Activated CD4-positive, alpha-beta memory T cell treated with anti-CD3 and anti-CD28 coated beads for 36 hours (primary cell): ENCODE measurements at regions not wholly inside any gene's neighbourhood (a gene's known extent, or its start where the extent isn't known, plus 50 kb on each side); places are given as distances from the start of the nearest gene placed in this dataset.

Experiments
- CTCF ChIA-PET: fragments of 350-600 bp; sonication (Branson Sonifier 250); formaldehyde crosslinking; loops from one replicate; lab custom pipeline; 2021; ENCODE audit warnings: antibody characterized with exemption, inconsistent platforms; lab: Charles Lee
- POLR2A ChIA-PET: fragments of 350-600 bp; sonication (Branson Sonifier 250); formaldehyde crosslinking; loops from one replicate; lab custom pipeline; 2021; ENCODE audit warnings: antibody characterized with exemption; lab: Charles Lee
- DNase-seq: peaks from one replicate; pipeline ENCODE4 v3.0.0-alpha.2; 2020
- H3K27ac Mint-ChIP-seq: one replicate; pipeline ENCODE4 v1.8.0; 2021; ENCODE audit warnings: mixed read lengths
- H3K27me3 Mint-ChIP-seq: one replicate; pipeline ENCODE4 v1.8.0; 2021; ENCODE audit warnings: mixed read lengths
- H3K36me3 Mint-ChIP-seq: one replicate; pipeline ENCODE4 v1.8.0; 2021; ENCODE audit warnings: mixed read lengths
- H3K4me1 Mint-ChIP-seq: one replicate; pipeline ENCODE4 v1.8.0; 2021; ENCODE audit warnings: low read depth, mixed read lengths
- H3K4me3 Mint-ChIP-seq: one replicate; pipeline ENCODE4 v1.8.0; 2021; ENCODE audit warnings: mild to moderate bottlenecking, mixed read lengths
- H3K9me3 Mint-ChIP-seq: one replicate; pipeline ENCODE4 v1.8.0; 2021; ENCODE audit warnings: mixed read lengths
- intact Hi-C: fragments of 100-400 bp; cut with micrococcal nuclease; formaldehyde crosslinking; loops from one replicate; pipeline ENCODE4 v1.15.1; 2023

DNA sequence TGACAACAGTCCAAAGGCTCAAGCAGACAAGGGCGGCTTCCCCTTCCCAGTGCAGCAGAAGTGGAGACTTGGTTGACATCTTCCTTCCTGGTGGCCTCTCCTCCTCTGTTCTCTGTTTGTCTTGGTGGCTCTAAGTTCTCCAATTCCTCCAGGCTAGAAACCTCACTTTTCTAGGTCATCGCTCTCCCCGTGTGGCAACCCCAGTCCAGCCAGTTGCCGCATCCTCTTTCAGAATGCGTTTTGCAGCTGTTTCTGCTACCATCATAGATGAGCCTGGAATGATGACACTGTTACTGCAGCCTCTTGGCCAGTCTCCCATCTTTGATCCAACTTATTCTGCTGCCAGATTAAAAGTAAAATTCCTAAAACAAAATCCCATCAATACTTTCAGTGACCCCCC lies 201.5 kb downstream of the TRIM29 start:
- H3K36me3 Mint-ChIP-seq, result no peaks in the 10 kb centered on the region
- CTCF ChIA-PET, result no interaction called here
- intact Hi-C loops, result no loop called here

DNA sequence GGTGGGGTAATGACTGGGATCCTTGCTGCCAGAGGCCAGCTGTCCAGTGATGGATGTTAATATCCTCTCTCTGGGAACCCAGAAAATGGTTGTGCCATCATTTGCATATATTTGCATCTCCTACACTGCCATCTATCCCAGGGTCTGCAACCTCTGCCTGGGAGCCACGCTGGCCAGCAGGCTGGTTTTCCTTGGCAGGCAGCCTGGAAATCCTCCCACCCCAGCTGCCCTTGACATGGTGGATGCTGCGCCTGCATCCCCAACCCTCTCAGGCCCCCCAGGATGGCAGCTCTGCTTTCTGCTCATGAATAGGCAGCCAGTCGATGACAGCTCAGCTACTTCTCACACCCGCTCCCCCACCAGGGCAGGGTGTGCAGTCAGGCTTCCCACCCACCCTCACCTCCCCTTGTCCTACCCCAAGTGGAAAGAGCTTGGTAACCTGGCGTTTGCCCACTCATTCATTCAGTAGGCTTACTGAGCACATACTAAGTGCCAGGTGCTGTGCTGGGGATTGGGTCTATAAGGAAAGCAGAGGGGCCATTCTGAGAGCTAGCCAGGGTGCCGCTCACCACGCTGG lies 202.5 kb downstream of the TRIM29 start:
- peaks cover 2% of the 10 kb centered on the region for H3K27me3 Mint-ChIP-seq
- intact Hi-C loops, result no loop called here
- no peak overlapping the region for H3K27ac Mint-ChIP-seq
- POLR2A ChIA-PET, result no interaction called here
- no peak for DNase-seq
- no peaks in the 10 kb centered on the region for H3K9me3 Mint-ChIP-seq
- H3K4me1 Mint-ChIP-seq, result no peaks in the 10 kb centered on the region
- CTCF ChIA-PET, result interaction anchor here (1.0 kb wide), 1 partner anchor 12 kb away, joined by 3 read pairs; no protein-coding TSS in a partner anchor
- no peak overlapping the region for H3K4me3 Mint-ChIP-seq
- H3K36me3 Mint-ChIP-seq, result no peaks in the 10 kb centered on the region

More for the DNA sequence above, 201.5 kb downstream of the TRIM29 start:
- no peaks in the 10 kb centered on the region for H3K27me3 Mint-ChIP-seq
- H3K27ac Mint-ChIP-seq, result no peak overlapping the region
- DNase-seq, result no peak
- H3K4me3 Mint-ChIP-seq, result no peak overlapping the region
- no peaks in the 10 kb centered on the region for H3K4me1 Mint-ChIP-seq
- H3K9me3 Mint-ChIP-seq, result no peaks in the 10 kb centered on the region
- POLR2A ChIA-PET, result no interaction called here

- H3K9me3 Mint-ChIP-seq, result no peaks in the 10 kb centered on the region
- no peak overlapping the region for H3K4me3 Mint-ChIP-seq
- H3K27me3 Mint-ChIP-seq, result peaks cover 2% of the 10 kb centered on the region
- intact Hi-C loops, result no loop called here
- no peaks in the 10 kb centered on the region for H3K36me3 Mint-ChIP-seq
- DNase-seq, result no peak
- H3K27ac Mint-ChIP-seq, result no peak overlapping the region
- H3K4me1 Mint-ChIP-seq, result no peaks in the 10 kb centered on the region
- ChIA-PET CTCF (interaction anchor here (1.0 kb wide), 1 partner anchor 12 kb away, joined by 3 read pairs; no protein-coding TSS in a partner anchor), POLR2A (no interaction called here)
Measured at GRCh38 chr11:119934866-119935265, 203.0 kb downstream of the TRIM29 start.

GRCh38 chr11:119934267-119934666 lies 203.6 kb downstream of the TRIM29 start:
- ChIA-PET POLR2A (no interaction called here), CTCF (interaction anchor here (1.0 kb wide), 1 partner anchor 13 kb away, joined by 3 read pairs; no protein-coding TSS in a partner anchor)
- no peaks in the 10 kb centered on the region for H3K4me1 Mint-ChIP-seq
- H3K36me3 Mint-ChIP-seq, result no peaks in the 10 kb centered on the region
- H3K27ac Mint-ChIP-seq, result no peak overlapping the region
- intact Hi-C loops, result no loop called here
- H3K9me3 Mint-ChIP-seq, result no peaks in the 10 kb centered on the region
- no peak overlapping the region for H3K4me3 Mint-ChIP-seq
- peaks cover 2% of the 10 kb centered on the region for H3K27me3 Mint-ChIP-seq
- no peak for DNase-seq

- DNase-seq, result no peak
- POLR2A ChIA-PET, result no interaction called here
- Mint-ChIP-seq H3K4me3 (no peak overlapping the region), H3K4me1 (no peaks in the 10 kb centered on the region), H3K9me3 (no peaks in the 10 kb centered on the region), H3K36me3 (no peaks in the 10 kb centered on the region), H3K27me3 (peaks cover 2% of the 10 kb centered on the region), H3K27ac (no peak overlapping the region)
- intact Hi-C loops, result no loop called here
- CTCF ChIA-PET, result no interaction called here
Measured at GRCh38 chr11:119933584-119933983, 204.3 kb downstream of the TRIM29 start.

- intact Hi-C loops, result no loop called here
- H3K9me3 Mint-ChIP-seq, result no peaks in the 10 kb centered on the region
- H3K4me1 Mint-ChIP-seq, result no peaks in the 10 kb centered on the region
- no peaks in the 10 kb centered on the region for H3K36me3 Mint-ChIP-seq
- H3K4me3 Mint-ChIP-seq, result no peak overlapping the region
- peaks cover 2% of the 10 kb centered on the region for H3K27me3 Mint-ChIP-seq
- CTCF ChIA-PET, result no interaction called here
- POLR2A ChIA-PET, result no interaction called here
- DNase-seq, result no peak
- no peak overlapping the region for H3K27ac Mint-ChIP-seq
Measured at GRCh38 chr11:119932828-119933562, 204.0 kb upstream of the NECTIN1 start.

DNA sequence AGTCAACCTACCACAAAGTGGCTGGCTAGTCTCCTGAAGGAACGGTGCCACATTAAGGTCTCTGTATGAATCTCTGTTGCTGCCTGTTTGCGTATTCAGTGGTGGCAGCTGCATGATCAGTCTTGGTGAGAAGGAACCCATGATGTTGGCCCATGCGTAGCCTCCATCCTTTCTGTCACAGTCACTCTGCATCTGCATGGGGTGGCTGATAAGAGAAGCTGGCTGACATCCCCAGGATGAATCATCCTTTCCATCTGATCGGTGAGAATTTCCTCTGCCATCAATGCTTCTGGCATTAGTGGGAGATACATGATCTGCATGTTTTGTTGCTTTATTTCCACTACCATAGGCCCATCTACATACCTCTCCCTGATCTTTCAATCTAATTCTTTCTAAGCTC lies 199.0 kb upstream of the NECTIN1 start:
- DNase-seq, result no peak
- Mint-ChIP-seq H3K4me1 (no peaks in the 10 kb centered on the region), H3K27ac (no peak overlapping the region), H3K27me3 (peaks cover 7% of the 10 kb centered on the region), H3K36me3 (no peaks in the 10 kb centered on the region), H3K4me3 (no peak overlapping the region), H3K9me3 (no peaks in the 10 kb centered on the region)
- intact Hi-C loops, result no loop called here
- CTCF ChIA-PET, result no interaction called here
- POLR2A ChIA-PET, result no interaction called here

DNA sequence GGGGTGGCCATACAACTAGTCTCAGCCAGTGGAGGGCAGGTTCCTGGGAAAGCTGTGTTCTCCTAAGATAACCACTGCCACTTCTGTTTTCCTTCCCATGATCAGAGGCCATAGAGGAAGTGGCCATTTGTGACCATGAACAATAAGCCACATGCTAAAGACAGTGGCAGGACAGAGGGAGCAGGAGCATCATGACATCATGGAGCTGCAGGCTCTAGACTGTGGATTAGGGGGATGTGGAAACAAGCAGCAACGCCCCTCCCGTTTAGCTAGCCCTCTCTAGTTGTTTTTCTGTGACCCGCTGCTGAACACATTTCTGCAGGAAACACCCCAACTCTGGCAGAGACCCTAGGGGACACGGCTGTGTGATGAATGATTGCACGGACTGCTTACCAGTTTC lies 195.0 kb upstream of the NECTIN1 start:
- Mint-ChIP-seq H3K36me3 (no peaks in the 10 kb centered on the region), H3K4me1 (no peaks in the 10 kb centered on the region), H3K27me3 (peaks cover 8% of the 10 kb centered on the region), H3K4me3 (no peak overlapping the region), H3K27ac (no peak overlapping the region), H3K9me3 (no peaks in the 10 kb centered on the region)
- POLR2A ChIA-PET, result no interaction called here
- intact Hi-C loops, result no loop called here
- DNase-seq, result no peak
- CTCF ChIA-PET, result no interaction called here

DNA sequence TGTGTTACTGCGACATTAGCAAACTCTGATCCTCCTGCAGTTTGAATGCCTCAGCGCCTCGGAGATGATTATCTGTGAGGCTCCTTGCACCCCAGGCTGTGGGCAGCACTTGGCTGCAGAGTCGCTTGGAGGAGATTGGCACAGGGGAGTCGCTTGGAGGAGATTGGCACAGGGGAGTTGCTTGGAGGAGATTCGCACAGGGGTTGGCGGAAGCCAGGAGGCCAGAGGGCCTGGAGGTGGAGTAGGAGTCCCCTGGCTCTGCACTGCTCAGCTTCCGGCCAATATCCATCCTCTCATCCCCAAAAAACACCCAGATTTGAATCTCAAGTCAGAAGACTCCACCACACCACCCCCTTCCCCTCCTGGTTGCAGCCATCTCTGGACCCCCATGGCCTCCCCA lies 192.6 kb upstream of the NECTIN1 start:
- no peaks in the 10 kb centered on the region for H3K36me3 Mint-ChIP-seq
- H3K4me3 Mint-ChIP-seq, result no peak overlapping the region
- H3K27ac Mint-ChIP-seq, result no peak overlapping the region
- intact Hi-C loops, result no loop called here
- no peaks in the 10 kb centered on the region for H3K9me3 Mint-ChIP-seq
- ChIA-PET CTCF (no interaction called here), POLR2A (no interaction called here)
- H3K4me1 Mint-ChIP-seq, result no peaks in the 10 kb centered on the region
- peaks cover 10% of the 10 kb centered on the region for H3K27me3 Mint-ChIP-seq
- no peak for DNase-seq

DNA sequence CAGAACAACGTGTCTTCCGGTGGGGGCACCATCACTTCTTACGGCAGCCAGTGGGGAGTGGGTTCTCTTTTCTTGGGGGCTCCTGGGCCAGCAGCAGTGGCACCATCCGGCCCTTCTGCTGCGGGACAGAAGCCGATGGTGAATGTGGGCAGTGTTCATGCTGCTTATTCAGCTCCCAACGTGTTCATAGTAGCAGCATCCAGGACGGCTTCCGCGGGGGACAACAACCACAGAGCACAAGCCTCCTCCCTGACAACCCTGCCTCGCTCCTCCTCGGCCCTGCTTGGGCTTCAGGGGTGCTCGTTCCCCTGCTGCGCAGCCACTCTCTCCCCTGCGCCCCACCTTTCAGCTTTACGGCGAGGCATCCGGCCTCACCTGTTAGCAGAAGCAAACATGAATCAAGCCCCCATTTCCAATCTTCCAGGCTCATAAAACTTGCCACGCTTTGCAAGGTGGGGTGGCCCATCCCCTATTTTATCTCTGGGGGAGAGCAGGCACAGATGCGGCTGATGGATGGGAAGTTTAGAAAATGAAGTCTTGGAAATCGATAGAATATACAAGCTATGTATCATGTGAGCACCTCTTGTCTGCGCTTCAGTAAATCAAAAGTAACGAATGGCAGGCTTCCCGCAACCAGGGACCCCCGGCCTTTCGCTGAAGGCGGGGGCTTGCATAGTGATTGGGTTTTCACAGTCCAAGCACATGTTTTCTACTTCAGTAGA lies 191.8 kb upstream of the NECTIN1 start:
- no peak for DNase-seq
- Mint-ChIP-seq H3K27ac (no peak overlapping the region), H3K4me3 (no peak overlapping the region), H3K4me1 (no peaks in the 10 kb centered on the region), H3K9me3 (no peaks in the 10 kb centered on the region), H3K36me3 (no peaks in the 10 kb centered on the region), H3K27me3 (peaks cover 10% of the 10 kb centered on the region)
- ChIA-PET POLR2A (no interaction called here), CTCF (no interaction called here)
- intact Hi-C loops, result no loop called here

DNA sequence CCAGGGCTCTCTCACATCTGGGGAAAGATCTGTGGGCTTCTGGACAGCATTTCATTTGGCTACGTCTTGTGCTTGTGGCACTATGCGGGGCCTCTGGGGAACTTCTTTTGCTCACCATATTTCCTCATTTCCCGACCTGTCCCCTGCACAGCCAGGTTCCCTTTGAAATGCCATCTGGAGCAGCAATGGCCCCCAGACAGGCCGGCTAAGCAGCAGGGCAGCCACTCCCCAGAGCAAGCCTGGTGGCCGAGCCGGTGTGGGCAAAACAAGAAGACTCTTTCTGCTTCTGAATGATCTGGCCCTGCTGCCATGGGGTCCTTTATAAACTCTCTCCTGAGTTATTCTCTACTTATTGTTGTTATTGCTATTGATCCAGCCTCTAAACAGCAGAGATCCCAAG lies 190.7 kb upstream of the NECTIN1 start:
- Mint-ChIP-seq H3K27ac (no peak overlapping the region), H3K9me3 (peaks cover 6% of the 10 kb centered on the region), H3K27me3 (peaks cover 8% of the 10 kb centered on the region), H3K4me1 (no peaks in the 10 kb centered on the region), H3K36me3 (no peaks in the 10 kb centered on the region), H3K4me3 (no peak overlapping the region)
- CTCF ChIA-PET, result no interaction called here
- intact Hi-C loops, result no loop called here
- no peak for DNase-seq
- POLR2A ChIA-PET, result no interaction called here

DNA sequence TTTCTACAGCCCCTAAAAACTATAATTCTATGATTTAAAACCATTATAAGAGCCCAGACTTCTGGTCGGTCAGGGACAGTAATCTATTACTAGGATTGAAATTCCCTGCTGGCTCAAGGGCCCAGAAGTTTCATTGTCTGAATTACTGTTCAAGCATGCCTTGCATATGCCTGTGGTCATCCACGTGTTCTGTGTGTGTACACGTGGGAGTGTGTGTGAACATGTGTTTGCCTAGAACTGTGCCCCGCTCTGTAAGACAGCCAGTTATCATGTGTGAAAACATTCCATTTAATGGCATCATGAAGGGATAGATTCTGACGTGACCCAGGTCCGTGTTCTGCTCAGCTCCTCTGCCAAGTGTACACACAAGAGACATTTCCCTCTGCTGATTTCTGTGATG lies 189.3 kb upstream of the NECTIN1 start:
- Mint-ChIP-seq H3K27me3 (peaks cover 5% of the 10 kb centered on the region), H3K9me3 (peaks cover 12% of the 10 kb centered on the region), H3K4me3 (no peak overlapping the region), H3K4me1 (no peaks in the 10 kb centered on the region), H3K36me3 (no peaks in the 10 kb centered on the region), H3K27ac (no peak overlapping the region)
- POLR2A ChIA-PET, result no interaction called here
- intact Hi-C loops, result no loop called here
- CTCF ChIA-PET, result no interaction called here
- no peak for DNase-seq
